NCI-H82 treated with DMSO at 0.1 percent for 48 hours (cell line): ENCODE measurements at regions not wholly inside any gene's neighbourhood (a gene's known extent, or its start where the extent isn't known, plus 50 kb on each side); places are given as distances from the start of the nearest gene placed in this dataset.

Experiments
- DNase-seq: peaks from one replicate; lab custom pipeline; 2025; ENCODE audit not compliant: unreplicated experiment; lab: John Stamatoyannopoulos, UW

GRCh38 chr1:83813576-83813975 lies 185.4 kb downstream of the TTLL7 start:
- no peak for DNase-seq

- DNase-seq: no peak
Measured at GRCh38 chr1:83810144-83810543, 188.8 kb downstream of the TTLL7 start.

GRCh38 chr1:83808536-83808935 lies 190.4 kb downstream of the TTLL7 start:
- no peak for DNase-seq

DNA sequence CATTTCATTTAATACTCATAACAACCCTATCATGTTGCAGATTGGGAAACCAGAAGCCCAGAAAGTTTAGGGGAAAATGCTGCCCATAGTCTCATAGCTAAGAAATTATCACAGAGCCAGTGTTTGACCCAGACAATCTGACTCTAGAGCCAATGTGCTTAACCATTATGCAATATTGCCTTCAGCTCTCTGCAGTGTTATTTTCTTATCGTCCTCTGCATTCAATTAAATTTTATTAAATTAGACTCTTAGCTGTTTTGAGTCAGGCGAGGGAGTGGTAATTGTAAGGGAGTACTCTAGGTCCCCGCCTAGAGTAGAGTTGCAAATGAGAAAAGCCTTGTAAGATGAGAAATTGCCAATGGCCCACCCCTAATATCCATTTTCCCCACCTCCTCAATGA lies 191.1 kb downstream of the TTLL7 start:
- no peak for DNase-seq

DNA sequence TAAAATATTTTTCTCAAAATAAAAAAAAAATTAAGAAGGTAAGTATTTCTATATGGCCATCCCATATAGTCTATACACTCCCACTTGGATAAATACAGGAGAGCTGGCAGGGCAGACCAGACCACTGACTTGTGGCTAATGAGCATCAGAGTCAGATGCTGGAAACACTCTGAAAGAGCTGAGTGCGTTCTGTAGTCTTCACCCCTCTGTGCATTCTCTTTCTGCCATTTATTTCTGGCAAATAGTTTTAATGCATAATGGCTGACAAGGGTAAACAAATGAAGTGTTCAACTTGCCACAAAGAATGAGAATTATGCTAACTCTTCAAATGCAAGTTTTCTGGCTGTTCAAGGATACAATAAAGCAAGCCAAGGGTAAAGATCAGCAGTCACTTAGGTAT lies 191.7 kb downstream of the TTLL7 start:
- DNase-seq: no peak

DNA sequence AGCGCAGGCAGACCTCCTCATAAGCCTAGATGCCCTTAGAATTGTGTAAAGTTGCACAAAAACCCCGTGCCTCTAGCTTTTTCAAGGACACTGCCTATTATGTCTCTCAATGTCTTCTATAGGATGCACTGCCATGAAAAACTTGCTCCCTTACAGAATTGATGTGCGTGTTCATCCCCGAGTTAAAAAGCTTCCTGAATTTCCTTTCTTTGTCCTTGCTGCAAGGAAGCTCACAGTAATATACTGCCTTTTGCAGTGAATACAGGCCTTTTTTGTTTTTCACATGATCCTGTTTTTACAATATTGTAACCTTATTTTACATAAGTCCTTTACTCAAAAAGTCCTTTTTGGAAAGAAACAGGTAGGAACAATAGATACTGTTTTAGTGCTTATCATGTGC lies 193.0 kb downstream of the TTLL7 start:
- DNase-seq: no peak

- no peak for DNase-seq
Measured at GRCh38 chr1:83802460-83803152, 196.3 kb downstream of the TTLL7 start.

GRCh38 chr1:83802023-83802422 lies 196.9 kb downstream of the TTLL7 start:
- no peak for DNase-seq

GRCh38 chr1:83800066-83800465 lies 198.9 kb downstream of the TTLL7 start:
- no peak for DNase-seq

- DNase-seq: no peak
Measured at GRCh38 chr1:83799594-83799993, 199.3 kb downstream of the TTLL7 start.

DNA sequence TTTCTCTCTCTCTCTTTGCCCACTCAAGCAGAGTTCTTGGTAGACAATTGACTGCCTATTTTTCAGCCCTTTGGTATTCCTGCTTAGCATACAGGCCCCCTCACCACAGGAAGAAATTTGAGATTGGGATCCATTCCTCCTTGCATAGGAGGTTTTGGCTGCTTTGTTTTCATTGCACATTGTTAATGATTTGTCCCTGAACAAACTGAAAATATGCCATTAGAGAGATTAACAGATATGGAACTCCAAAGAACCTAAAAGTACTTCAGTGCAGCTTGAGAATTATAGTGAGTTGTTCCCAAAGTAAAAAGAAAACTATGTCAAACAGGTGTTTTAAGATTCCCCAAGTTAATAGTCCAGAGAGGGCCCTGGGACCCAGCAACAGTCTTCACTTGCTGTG lies 200.0 kb downstream of the TTLL7 start:
- DNase-seq: no peak

DNA sequence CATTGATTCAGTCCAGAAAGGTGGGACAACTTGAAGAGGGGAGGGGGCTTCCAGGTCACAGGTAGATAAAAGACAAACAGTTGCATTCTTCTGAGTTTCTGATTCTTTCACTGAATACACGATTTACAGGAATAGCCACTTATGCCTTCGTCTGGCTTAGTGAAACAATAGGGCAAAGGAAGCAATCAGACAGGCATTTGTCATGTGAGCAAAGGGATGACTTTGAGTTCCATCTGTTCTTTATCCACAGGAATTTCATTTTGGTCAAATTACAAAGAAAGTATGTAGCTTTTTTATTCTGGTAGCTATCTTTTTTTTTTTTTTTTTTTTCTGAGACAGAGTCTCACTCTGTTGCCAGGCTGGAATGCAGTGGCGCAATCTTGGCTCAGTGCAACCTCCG lies 202.5 kb downstream of the TTLL7 start:
- DNase-seq: no peak

- DNase-seq: no peak
Measured at GRCh38 chr1:83794384-83794783, 204.5 kb downstream of the TTLL7 start.

- no peak for DNase-seq
Measured at GRCh38 chr1:83791821-83792437, 207.0 kb downstream of the TTLL7 start.

DNA sequence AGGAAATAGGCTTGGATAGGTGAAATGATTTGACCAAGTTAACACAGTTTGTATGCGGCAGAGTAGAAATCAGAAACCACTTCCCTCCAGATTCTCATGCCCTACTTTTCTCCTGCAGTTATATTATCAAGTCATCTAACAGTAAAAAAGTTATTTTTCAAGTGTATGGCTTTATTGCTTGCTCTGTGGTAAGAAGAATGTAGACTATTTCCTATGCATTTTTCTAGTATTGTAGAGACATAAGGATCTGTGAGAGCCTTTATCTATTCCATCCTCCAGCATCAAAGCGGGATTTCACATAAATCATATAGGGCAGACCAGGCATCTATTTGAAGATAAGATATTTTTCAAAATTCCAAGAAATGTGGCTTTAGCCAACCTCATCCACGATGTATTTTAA lies 208.5 kb downstream of the TTLL7 start:
- no peak for DNase-seq

GRCh38 chr1:83787246-83787998 lies 211.5 kb downstream of the TTLL7 start:
- no peak for DNase-seq

DNA sequence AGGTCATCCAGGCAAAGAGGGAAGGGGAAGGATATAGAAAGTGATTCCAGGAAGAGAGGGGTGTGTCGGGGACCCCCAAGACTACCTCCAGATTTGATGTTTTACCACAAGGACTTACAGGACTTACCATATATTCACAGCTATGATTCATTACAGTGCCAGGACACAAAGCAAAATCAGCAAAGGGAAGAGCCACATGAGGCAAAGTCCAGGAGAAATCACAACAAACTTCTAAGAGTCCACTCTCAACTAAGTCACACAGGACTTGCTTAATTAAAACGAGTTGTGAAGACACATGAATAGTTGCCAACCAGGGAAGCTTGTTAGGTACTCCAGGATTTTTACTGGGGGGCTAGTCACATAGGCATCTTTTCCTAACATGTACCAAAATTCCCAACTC lies 217.3 kb downstream of the TTLL7 start:
- no peak for DNase-seq

- DNase-seq: no peak
Measured at GRCh38 chr1:83779565-83779964, 219.4 kb downstream of the TTLL7 start.

DNA sequence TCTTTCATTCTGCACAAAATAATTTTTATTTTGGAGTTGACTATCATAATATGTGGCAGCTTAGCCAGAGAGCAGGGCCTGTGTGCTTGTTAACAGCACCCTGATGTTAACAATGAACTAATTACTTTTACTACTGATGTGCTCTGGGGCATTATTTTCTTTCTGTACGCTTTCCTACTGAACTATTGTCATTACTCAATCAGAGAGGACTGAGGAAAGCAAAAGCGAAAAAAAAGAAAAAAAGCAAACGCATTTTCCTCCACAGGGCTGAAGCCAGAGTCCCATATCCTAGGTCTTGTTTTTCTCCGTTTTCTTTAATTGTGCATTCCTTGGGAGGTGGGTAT lies 221.2 kb downstream of the TTLL7 start:
- no peak for DNase-seq

DNA sequence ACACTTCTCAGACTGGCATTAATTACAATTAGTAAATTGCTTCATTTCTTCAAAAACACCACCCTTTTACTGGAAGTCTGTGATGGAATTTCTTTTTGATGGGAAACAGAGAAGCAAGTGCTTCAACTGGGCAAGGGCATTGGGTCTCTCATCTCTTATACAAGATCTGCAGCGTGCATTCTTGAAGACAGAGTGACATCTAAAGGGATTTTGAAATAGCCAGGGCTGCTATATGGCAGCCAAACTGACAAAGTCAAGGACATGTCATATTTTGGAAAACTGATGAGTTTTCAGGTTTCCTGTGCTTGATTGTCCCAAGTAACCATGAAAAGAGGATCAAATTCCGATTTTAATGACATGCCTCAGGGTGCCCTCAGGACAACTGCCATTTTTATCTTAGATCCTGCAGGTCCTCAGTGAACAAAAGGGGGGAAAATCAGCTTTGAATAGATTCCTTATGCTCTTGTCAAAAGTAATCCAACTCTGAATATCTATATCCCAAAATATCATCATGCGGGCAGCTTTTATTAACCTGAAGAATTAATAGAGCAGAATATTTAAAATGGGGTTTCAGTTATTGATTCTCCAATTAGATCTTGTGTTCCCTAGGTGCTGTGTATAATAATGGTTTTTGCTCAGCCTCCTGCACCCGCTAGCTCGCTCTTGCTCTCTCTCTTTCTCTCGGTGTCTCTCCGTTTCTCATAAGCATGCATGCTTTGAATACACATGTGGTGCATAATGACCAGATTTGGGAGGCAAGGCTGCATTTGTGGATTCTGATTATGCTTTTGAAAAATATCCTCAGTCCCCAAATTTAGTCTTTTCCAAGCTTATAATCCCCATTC lies 221.8 kb downstream of the TTLL7 start:
- DNase-seq: no peak

- DNase-seq: no peak
Measured at GRCh38 chr1:83775977-83776603, 222.8 kb downstream of the TTLL7 start.
